ENCODE measurements at regions not wholly inside any gene's neighbourhood (a gene's known extent, or its start where the extent isn't known, plus 50 kb on each side); places are given as distances from the start of the nearest gene placed in this dataset.

- Histone ChIP-seq H4K20me1 (ENCODE audit: insufficient read depth, low read length, poor library complexity, severe bottlenecking) (no peaks in the 10 kb centered on the region), H3K79me2 (ENCODE audit: insufficient read depth, low read length) (no peaks in the 10 kb centered on the region), H3F3A (ENCODE audit: low read depth) (no peaks in the 10 kb centered on the region), H3K27me3 (ENCODE audit: insufficient read depth, low read length, poor library complexity, severe bottlenecking) (no peaks in the 10 kb centered on the region), H3K4me1 (ENCODE audit: insufficient read depth, low read length, poor library complexity, severe bottlenecking) (no peaks in the 10 kb centered on the region), H3K4me3 (ENCODE audit: low read length, poor library complexity, severe bottlenecking) (no peak overlapping the region), H3K9me3 (ENCODE audit: insufficient read depth, low read depth, low read length) (no peaks in the 10 kb centered on the region), H2AFZ (ENCODE audit: low read length) (no peak overlapping the region), H3K4me2 (ENCODE audit: low read depth, low read length, poor library complexity, severe bottlenecking) (no peak overlapping the region), H3K9ac (ENCODE audit: low read depth, low read length, poor library complexity, severe bottlenecking) (no peak overlapping the region), H3K9me2 (replicated peaks; ENCODE audit: low read depth, low read length) (no peaks in the 10 kb centered on the region), H3K36me3 (ENCODE audit: insufficient read depth, low read length) (no peaks in the 10 kb centered on the region)
- TF ChIP-seq EZH2phosphoT487 (IDR thresholded peaks at IDR 0.05; ENCODE audit: borderline replicate concordance): no peak
- TF ChIP-seq CTCF (conservative IDR thresholded peaks at IDR 0.05; ENCODE audit: low read length): peak; percentile 92
These were observed 79.1 kb upstream of the LMO2 start for GRCh38 chr11:33970984-33971466.

- Histone ChIP-seq H3K9ac (ENCODE audit: low read depth, low read length, poor library complexity, severe bottlenecking) (no peak overlapping the region), H3K79me2 (ENCODE audit: insufficient read depth, low read length) (no peaks in the 10 kb centered on the region), H3K9me2 (replicated peaks; ENCODE audit: low read depth, low read length) (no peaks in the 10 kb centered on the region), H2AFZ (ENCODE audit: low read length) (no peak overlapping the region), H4K20me1 (ENCODE audit: insufficient read depth, low read length, poor library complexity, severe bottlenecking) (no peaks in the 10 kb centered on the region), H3F3A (ENCODE audit: low read depth) (no peaks in the 10 kb centered on the region), H3K9me3 (ENCODE audit: insufficient read depth, low read depth, low read length) (no peaks in the 10 kb centered on the region), H3K4me3 (ENCODE audit: low read length, poor library complexity, severe bottlenecking) (no peak overlapping the region), H3K36me3 (ENCODE audit: insufficient read depth, low read length) (no peaks in the 10 kb centered on the region), H3K4me2 (ENCODE audit: low read depth, low read length, poor library complexity, severe bottlenecking) (no peak overlapping the region), H3K4me1 (ENCODE audit: insufficient read depth, low read length, poor library complexity, severe bottlenecking) (no peaks in the 10 kb centered on the region), H3K27me3 (ENCODE audit: insufficient read depth, low read length, poor library complexity, severe bottlenecking) (no peaks in the 10 kb centered on the region)
- TF ChIP-seq CTCF (conservative IDR thresholded peaks at IDR 0.05; ENCODE audit: low read length): no peak
- TF ChIP-seq EZH2phosphoT487 (IDR thresholded peaks at IDR 0.05; ENCODE audit: borderline replicate concordance): no peak
These were observed 75.6 kb upstream of the LMO2 start for GRCh38 chr11:33967451-33967850.

- H3F3A ChIP-seq (ENCODE audit: low read depth): no peaks in the 10 kb centered on the region
- H3K27me3 ChIP-seq (ENCODE audit: insufficient read depth, low read length, poor library complexity, severe bottlenecking): no peaks in the 10 kb centered on the region
These were observed 73.2 kb upstream of the LMO2 start for GRCh38 chr11:33965032-33965431.

More at GRCh38 chr11:33965032-33965431, 73.2 kb upstream of the LMO2 start:
- no peaks in the 10 kb centered on the region for H3K9me3 ChIP-seq (ENCODE audit: insufficient read depth, low read depth, low read length)
- no peaks in the 10 kb centered on the region for H3K79me2 ChIP-seq (ENCODE audit: insufficient read depth, low read length)
- H3K9ac ChIP-seq (ENCODE audit: low read depth, low read length, poor library complexity, severe bottlenecking): no peak overlapping the region
- H3K4me2 ChIP-seq (ENCODE audit: low read depth, low read length, poor library complexity, severe bottlenecking): no peak overlapping the region
- H3K4me3 ChIP-seq (ENCODE audit: low read length, poor library complexity, severe bottlenecking): no peak overlapping the region
- H3K36me3 ChIP-seq (ENCODE audit: insufficient read depth, low read length): no peaks in the 10 kb centered on the region
- TF ChIP-seq EZH2phosphoT487 (IDR thresholded peaks at IDR 0.05; ENCODE audit: borderline replicate concordance) (no peak), CTCF (conservative IDR thresholded peaks at IDR 0.05; ENCODE audit: low read length) (no peak)
- no peaks in the 10 kb centered on the region for H3K9me2 ChIP-seq (replicated peaks; ENCODE audit: low read depth, low read length)
- no peak overlapping the region for H2AFZ ChIP-seq (ENCODE audit: low read length)
- no peaks in the 10 kb centered on the region for H3K4me1 ChIP-seq (ENCODE audit: insufficient read depth, low read length, poor library complexity, severe bottlenecking)
- no peaks in the 10 kb centered on the region for H4K20me1 ChIP-seq (ENCODE audit: insufficient read depth, low read length, poor library complexity, severe bottlenecking)
